Ishikawa (cell line): ENCODE measurements at regions not wholly inside any gene's neighbourhood (a gene's known extent, or its start where the extent isn't known, plus 50 kb on each side); places are given as distances from the start of the nearest gene placed in this dataset.

Experiments used
- CEBPB ChIP-seq: IDR thresholded peaks from 2 replicates; pipeline ENCODE4 v1.6.1; 2012
- CREB1 ChIP-seq: IDR thresholded peaks from 2 replicates; pipeline ENCODE4 v1.6.1; 2012; ENCODE audit warnings: low read depth
- EGR1 ChIP-seq: IDR thresholded peaks from 2 replicates; pipeline ENCODE4 v1.6.1; 2012
- EP300 ChIP-seq: IDR thresholded peaks from 2 replicates; pipeline ENCODE4 v1.6.1; 2012; ENCODE audit warnings: borderline replicate concordance
- FOXM1 ChIP-seq: IDR thresholded peaks from 2 replicates; pipeline ENCODE4 v1.6.1; 2012; ENCODE audit warnings: low read depth, borderline replicate concordance
- NFIC ChIP-seq: IDR thresholded peaks from 2 replicates; pipeline ENCODE4 v1.6.1; 2012
- RAD21 ChIP-seq: IDR thresholded peaks from 2 replicates; pipeline ENCODE4 v1.6.1; 2012; ENCODE audit warnings: low read depth
- TAF1 ChIP-seq: IDR thresholded peaks from 2 replicates; pipeline ENCODE4 v1.6.1; 2012; ENCODE audit warnings: low read depth, mild to moderate bottlenecking
- TCF12 ChIP-seq: IDR thresholded peaks from 2 replicates; pipeline ENCODE4 v1.6.1; 2012; ENCODE audit warnings: low read depth
- TEAD4 ChIP-seq: IDR thresholded peaks from 2 replicates; pipeline ENCODE4 v1.6.1; 2012
- YY1 ChIP-seq: IDR thresholded peaks from 2 replicates; pipeline ENCODE4 v1.6.1; 2012; ENCODE audit warnings: low read depth
- ZBTB7A ChIP-seq: IDR thresholded peaks from 2 replicates; pipeline ENCODE4 v1.6.1; 2012; ENCODE audit warnings: low read depth
- TF ChIP-seq, protein P1 (sequence below): IDR thresholded peaks from 2 replicates; pipeline ENCODE4 v1.6.1; 2012
- TF ChIP-seq, protein P2 (sequence below): IDR thresholded peaks from 2 replicates; pipeline ENCODE4 v1.6.1; 2012
- TF ChIP-seq, protein P3 (sequence below): IDR thresholded peaks from 2 replicates; pipeline ENCODE4 v1.6.1; 2012; ENCODE audit warnings: low read depth, mild to moderate bottlenecking

DNA sequence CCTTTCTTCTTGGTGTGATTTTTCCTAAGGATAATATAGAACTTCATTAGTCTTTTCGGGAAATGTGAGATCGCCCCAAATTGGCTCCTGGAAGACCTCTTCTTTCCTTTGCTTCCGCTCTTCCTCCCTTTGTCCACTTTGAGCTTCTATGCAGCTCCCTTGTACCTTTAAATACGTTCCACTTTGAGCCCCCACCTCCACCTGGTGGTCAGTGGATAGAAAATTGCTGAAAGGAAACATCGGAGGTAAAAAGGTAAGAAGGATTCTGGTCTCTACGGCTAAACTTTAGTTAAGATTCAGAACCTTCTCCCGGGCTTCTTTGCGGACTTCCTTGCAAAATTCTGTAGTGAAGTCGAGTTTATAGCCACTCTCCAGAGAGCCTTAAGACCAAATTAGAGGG lies 55.0 kb upstream of the TM9SF2 start:
- TF ChIP-seq EGR1 (no peak), CEBPB (no peak), YY1 (no peak), TAF1 (no peak), FOXM1 (no peak), TCF12 (no peak), EP300 (no peak), CREB1 (no peak), RAD21 (no peak)
- TF ChIP-seq, protein P1, sequence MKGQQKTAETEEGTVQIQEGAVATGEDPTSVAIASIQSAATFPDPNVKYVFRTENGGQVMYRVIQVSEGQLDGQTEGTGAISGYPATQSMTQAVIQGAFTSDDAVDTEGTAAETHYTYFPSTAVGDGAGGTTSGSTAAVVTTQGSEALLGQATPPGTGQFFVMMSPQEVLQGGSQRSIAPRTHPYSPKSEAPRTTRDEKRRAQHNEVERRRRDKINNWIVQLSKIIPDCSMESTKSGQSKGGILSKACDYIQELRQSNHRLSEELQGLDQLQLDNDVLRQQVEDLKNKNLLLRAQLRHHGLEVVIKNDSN: no peak
- TF ChIP-seq, protein P2, sequence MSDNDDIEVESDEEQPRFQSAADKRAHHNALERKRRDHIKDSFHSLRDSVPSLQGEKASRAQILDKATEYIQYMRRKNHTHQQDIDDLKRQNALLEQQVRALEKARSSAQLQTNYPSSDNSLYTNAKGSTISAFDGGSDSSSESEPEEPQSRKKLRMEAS: no peak

DNA sequence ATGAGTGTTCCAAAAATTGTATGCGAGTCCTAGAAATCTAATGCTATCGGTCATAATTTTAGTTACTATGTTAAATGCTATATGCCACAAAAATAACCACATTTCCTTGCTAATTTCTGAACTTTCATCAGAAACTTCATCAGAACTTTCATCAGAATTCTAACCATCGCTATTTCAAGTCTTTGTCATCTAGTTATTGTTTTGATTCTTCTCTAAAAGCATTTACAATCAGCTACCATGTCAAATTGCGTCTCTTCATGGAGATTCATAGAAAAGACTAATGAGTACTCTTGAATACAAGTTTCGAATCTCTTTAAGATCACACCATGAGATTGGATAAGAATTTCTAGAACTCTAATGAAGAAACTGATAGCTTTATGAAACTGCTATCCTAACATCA lies 52.7 kb upstream of the TM9SF2 start:
- no peak for TF ChIP-seq RAD21
- no peak for TF ChIP-seq YY1
- TF ChIP-seq CREB1: no peak
- TF ChIP-seq, protein P2: no peak
- TF ChIP-seq, protein P1: no peak
- TF ChIP-seq EGR1: no peak
- TF ChIP-seq, protein P3, sequence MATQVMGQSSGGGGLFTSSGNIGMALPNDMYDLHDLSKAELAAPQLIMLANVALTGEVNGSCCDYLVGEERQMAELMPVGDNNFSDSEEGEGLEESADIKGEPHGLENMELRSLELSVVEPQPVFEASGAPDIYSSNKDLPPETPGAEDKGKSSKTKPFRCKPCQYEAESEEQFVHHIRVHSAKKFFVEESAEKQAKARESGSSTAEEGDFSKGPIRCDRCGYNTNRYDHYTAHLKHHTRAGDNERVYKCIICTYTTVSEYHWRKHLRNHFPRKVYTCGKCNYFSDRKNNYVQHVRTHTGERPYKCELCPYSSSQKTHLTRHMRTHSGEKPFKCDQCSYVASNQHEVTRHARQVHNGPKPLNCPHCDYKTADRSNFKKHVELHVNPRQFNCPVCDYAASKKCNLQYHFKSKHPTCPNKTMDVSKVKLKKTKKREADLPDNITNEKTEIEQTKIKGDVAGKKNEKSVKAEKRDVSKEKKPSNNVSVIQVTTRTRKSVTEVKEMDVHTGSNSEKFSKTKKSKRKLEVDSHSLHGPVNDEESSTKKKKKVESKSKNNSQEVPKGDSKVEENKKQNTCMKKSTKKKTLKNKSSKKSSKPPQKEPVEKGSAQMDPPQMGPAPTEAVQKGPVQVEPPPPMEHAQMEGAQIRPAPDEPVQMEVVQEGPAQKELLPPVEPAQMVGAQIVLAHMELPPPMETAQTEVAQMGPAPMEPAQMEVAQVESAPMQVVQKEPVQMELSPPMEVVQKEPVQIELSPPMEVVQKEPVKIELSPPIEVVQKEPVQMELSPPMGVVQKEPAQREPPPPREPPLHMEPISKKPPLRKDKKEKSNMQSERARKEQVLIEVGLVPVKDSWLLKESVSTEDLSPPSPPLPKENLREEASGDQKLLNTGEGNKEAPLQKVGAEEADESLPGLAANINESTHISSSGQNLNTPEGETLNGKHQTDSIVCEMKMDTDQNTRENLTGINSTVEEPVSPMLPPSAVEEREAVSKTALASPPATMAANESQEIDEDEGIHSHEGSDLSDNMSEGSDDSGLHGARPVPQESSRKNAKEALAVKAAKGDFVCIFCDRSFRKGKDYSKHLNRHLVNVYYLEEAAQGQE: no peak
- TF ChIP-seq TCF12: no peak
- TF ChIP-seq TAF1: no peak
- TF ChIP-seq ZBTB7A: no peak
- no peak for TF ChIP-seq TEAD4
- TF ChIP-seq EP300: no peak
- TF ChIP-seq NFIC: no peak
- no peak for TF ChIP-seq FOXM1
- no peak for TF ChIP-seq CEBPB

DNA sequence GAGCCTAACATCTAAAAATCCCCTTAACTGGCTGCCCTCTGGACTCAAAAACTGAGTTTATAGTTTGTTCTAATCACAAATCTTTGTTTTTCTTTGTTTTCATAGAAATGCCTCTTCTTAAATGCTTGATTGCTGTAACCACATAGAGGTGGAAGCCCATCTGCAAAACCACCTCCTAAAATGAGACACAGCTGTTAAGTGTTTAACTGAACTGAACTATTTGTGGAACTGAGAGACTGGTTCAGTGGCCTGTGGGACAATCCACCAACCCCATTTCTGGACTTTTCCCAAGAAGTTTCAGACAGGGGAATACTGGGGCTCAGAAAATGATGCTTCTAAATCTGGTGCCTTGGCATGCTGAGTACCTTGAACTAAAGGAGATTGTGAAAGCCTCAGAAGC lies 50.9 kb upstream of the TM9SF2 start:
- TF ChIP-seq RAD21 (no peak), TCF12 (no peak), NFIC (no peak), CEBPB (no peak), TAF1 (no peak), YY1 (no peak), EGR1 (no peak), ZBTB7A (no peak), FOXM1 (no peak), EP300 (no peak), TEAD4 (no peak)
- TF ChIP-seq, protein P2: no peak
- TF ChIP-seq, protein P1: no peak
- TF ChIP-seq, protein P3: no peak
